ENCODE measurements at regions not wholly inside any gene's neighbourhood (a gene's known extent, or its start where the extent isn't known, plus 50 kb on each side); places are given as distances from the start of the nearest gene placed in this dataset.
"Not testable (repeated sequence)": the region's sequence is repeated elsewhere in the genome, so short reads cannot be mapped to it uniquely, and the experiment has no call there.

DNA sequence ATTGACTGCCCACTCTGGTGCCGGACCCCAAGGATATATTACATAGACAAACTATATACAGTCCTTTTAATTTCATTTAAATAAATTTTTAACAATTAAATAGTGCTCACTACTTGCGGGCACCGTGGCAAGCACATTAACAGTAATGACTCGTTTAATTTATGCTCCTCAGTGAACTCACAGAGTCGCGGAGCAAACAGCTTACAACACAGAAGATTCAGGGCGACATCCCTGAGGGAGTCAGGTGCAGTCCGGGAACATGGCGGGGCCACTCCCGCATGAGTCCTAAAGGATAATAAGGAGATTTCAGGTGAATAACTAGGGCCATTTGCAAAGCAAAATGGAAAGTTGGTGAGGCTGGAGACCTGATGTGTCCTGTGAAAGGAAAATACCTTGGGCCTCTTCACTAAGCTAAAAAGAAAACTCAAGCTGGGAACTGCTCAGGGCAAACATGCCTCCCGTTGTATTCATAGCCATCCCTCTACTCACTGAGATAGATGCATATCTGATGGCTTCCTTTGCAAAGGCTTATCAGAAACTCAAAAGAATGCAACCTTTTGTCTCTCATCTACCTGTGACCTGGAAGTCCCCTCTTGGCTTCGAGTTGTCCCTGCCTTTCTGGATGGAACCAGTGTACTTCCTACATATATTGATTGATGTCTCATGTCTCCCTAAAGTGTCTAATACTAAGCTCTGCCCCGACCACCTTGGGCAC, 125.6 kb downstream of the KLF6 start:
- no peak for DNase-seq (ENCODE audit: low read depth)

- no peak for DNase-seq (ENCODE audit: low read depth)
Measured at GRCh38 chr10:3658766-3659165, 126.2 kb downstream of the KLF6 start.

- no peak for DNase-seq (ENCODE audit: low read depth)
Measured at GRCh38 chr10:3656214-3656613, 128.8 kb downstream of the KLF6 start.

- DNase-seq (ENCODE audit: low read depth): no peak
Measured at GRCh38 chr10:3655528-3655927, 129.5 kb downstream of the KLF6 start.

DNA sequence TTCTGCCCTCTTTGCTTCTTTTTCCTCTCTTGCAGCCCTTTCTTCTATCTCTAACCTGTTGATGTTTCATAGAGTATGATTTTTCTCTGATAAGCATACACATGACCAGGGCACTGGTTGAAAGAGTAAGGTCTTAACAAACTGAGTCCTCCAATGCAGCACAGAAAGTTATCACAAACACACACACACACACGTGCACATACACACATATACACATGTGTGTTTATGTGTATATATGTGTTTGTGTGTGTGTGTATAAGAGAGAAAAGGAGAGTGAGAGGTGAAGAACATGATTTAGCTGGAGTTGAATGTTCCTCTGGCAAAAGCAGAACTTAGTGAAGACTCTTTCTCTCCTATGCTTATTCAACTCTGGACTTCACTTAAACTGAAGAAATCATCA, 130.0 kb downstream of the KLF6 start:
- no peak for DNase-seq (ENCODE audit: low read depth)

- DNase-seq (ENCODE audit: low read depth): no peak
Measured at GRCh38 chr10:3654496-3654895, 130.5 kb downstream of the KLF6 start.

GRCh38 chr10:3653303-3653702, 131.7 kb downstream of the KLF6 start:
- DNase-seq (ENCODE audit: low read depth): not testable (repeated sequence)

DNA sequence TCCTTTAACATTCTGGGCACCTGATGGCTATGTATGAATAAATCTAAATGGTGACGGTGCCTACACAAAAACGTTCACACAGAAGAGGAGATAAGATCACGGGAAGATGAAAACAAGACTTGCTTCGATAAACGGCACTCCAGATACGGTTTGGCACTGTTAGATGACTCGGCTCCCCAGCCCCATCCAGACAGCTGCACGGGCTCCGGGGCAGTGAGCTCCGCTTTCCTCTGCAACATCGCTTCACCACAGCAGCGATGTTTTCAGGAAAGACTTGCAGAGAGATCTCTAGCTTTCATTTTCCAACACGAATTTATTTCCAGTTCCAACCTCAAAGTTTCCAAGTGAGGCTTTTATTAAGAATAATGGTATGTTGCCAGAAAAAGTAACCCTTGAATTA, 132.1 kb downstream of the KLF6 start:
- no peak for DNase-seq (ENCODE audit: low read depth)

DNA sequence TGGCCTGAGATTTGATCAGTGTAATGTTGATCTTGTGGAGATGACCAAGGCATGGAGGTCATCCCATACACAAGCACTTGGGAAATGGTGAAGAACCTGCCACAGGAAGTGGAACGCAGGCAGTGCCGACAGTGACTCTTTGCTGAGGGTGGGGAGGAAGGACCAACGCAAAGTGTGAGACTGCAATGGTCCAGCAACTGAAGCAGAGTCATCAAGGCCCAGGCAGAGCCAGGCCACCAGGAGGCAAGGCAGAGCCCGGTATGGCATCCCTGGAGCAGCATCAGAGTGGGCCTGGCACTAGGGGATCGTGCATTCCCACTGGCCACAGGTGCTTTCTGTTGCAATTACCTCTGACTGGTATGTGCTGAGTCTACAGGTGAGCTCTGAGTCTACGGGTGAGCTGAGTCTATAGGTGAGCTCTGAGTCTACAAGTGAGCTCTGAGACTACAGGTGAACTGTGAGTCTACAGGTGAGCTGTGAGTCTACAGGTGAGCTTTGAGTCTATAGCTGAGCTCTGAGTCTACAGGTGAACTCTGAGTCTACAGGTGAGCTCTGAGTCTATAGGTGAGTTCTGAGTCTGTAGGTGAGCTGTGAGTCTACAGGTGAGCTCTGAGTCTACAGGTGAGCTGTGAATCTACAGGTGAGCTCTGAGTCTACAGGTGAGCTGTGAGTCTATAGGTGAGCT, 132.9 kb downstream of the KLF6 start:
- DNase-seq (ENCODE audit: low read depth): no peak

- DNase-seq (ENCODE audit: low read depth): no peak
Measured at GRCh38 chr10:3648576-3648975, 136.4 kb downstream of the KLF6 start.

DNA sequence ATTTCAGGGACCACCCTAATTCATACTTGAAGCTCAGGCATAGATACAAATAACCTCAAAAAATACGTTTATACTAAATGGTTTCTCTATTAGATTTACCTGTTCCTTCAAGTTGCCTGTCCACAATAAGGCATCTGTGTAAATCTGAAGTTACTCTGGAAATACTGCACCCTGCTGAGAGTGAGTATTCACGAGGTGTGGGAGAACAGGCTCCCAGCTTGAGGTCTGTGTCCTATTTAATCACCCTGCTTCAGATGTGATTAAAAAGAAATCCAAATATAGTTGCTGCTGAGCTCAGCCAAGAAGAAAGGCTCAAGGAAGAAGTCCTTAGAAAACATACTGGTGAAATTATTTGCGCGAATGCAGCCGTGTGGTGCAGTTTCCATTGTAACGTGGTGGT, 136.8 kb downstream of the KLF6 start:
- DNase-seq (ENCODE audit: low read depth): no peak

DNA sequence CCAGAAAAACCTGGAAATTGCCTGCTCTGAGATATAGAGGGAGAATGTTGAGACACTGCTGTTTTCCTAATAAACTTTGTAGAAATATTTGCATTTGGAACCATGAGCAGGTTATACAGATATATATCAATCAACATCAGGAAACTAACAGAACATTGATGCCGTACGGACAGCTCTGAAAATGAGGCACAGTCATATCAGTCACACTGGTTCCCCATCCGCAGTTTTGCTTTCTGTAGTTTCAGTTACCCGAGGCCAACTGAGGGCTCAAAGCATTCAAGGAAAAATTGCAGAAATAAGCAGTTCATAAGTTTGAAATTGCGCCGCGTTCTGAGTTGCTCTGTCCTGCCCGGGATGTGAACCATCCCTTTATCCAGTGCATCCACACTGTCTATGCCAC, 137.9 kb downstream of the KLF6 start:
- DNase-seq (ENCODE audit: low read depth): no peak

DNA sequence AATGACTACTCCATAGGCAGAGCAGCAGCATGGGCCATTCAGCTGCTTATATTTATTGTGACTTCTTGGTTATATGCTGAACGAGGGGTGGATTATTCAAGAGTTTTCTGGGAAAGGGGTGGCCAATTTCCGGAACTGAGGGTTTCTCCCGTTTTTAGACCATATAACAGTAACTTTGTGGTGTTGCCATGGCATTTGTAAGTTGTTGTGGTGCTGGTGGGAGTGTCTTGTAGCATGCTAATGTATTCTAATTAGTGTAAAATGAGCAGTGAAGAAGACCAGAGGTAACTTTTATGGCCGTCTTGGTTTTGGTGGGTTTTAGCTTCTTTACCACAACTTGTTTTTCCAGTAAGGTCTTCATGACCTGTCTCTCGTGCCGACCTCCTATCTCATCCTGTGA, 139.6 kb downstream of the KLF6 start:
- DNase-seq (ENCODE audit: low read depth): no peak

GRCh38 chr10:3640816-3641215, 144.2 kb downstream of the KLF6 start:
- DNase-seq (ENCODE audit: low read depth): no peak

GRCh38 chr10:3639546-3639945, 145.5 kb downstream of the KLF6 start:
- DNase-seq (ENCODE audit: low read depth): no peak

- no peak for DNase-seq (ENCODE audit: low read depth)
Measured at GRCh38 chr10:3636356-3637181, 148.4 kb downstream of the KLF6 start.

- DNase-seq (ENCODE audit: low read depth): no peak
Measured at GRCh38 chr10:3635697-3636096, 149.3 kb downstream of the KLF6 start.

- DNase-seq (ENCODE audit: low read depth): no peak
Measured at GRCh38 chr10:3635211-3635671, 149.8 kb downstream of the KLF6 start.

GRCh38 chr10:3634646-3635045, 150.4 kb downstream of the KLF6 start:
- DNase-seq (ENCODE audit: low read depth): not testable (repeated sequence)

- no peak for DNase-seq (ENCODE audit: low read depth)
Measured at GRCh38 chr10:3631701-3632330, 153.2 kb downstream of the KLF6 start.

DNA sequence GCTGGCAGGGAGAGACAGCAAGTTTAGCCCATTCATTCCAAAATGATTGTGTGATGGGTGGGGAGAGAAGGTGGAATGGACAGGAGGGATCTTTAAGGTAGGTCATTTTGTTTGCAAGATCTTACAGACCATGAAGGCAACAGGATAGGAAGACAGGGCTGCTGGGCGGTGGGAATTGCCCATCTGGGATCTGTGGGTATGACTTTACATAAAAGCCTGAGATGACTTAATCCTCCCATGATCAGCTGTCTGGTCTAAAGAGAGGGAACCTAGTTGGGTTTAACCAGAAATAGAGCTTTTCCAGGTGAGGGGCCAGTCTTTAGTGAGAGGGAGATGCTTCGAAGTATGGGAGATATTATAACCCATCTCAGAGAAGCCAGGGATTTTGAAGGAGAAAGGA, 153.7 kb downstream of the KLF6 start:
- no peak for DNase-seq (ENCODE audit: low read depth)

DNA sequence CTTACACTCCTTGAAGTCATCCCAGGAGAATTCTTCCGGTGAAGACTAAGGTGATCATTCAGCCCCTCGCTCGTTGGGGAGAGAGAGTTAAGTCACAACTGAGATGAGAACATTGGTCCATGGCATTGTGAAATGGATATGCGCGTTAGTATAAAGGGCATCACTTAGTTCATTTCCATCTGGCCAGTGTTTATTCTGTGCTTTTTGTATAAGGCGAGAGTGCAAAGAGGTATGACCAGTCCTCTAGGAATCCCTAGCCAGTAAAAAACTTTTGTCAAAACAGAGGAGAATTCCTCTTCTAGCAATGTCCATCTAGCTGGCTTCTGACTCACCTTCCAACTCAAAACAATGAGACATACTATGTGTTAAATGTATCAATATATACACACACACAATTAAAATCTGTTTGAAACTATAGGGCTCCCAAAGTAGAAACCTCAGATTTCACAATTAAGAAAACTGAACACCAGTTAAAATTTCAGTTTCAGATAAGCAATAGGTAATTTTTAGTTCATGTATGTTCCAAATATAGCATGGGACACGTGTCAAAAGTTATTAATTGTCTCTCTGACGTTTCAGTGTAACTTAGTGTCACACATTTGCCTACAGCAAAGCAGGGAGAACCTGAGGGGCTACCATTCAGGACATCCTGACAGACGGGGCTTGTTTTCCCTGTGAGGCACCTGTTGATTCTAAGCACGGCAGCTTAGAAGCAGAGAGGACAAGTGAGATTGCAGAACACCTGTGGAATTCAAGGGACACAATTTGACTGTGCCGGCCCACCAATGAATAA, 158.9 kb downstream of the KLF6 start:
- DNase-seq (ENCODE audit: low read depth): no peak
